GM23338 (cell line): ENCODE measurements at regions not wholly inside any gene's neighbourhood (a gene's known extent, or its start where the extent isn't known, plus 50 kb on each side); places are given as distances from the start of the nearest gene placed in this dataset.
A peak's percentile ranks its signal among the peaks of the same experiment; 100 is the strongest.

Experiments
- ATAC-seq: fragments of 200-7000 bp; cut with Tn5 transposase; 3 replicates; pipeline ENCODE4 v1.9.1; 2020
- DNase-seq: peaks from one replicate; pipeline ENCODE4 v3.0.0-alpha.2; 2015; ENCODE audit warnings: low spot score
- H2AFZ ChIP-seq: fragments of 200-600 bp; sonication (generic); 2 replicates; pipeline ENCODE4 v1.8.0; 2016; ENCODE audit warnings: antibody characterized with exemption, mild to moderate bottlenecking, moderate library complexity
- H3F3A ChIP-seq: fragments of 200-600 bp; sonication (generic); replicated peaks from 2 replicates; pipeline ENCODE4 v1.8.0; 2017; ENCODE audit warnings: antibody characterized with exemption, mixed run types, low read depth
- H3K27ac ChIP-seq: fragments of 200-600 bp; sonication (generic); 2 replicates; pipeline ENCODE4 v1.6.1; 2016; ENCODE audit warnings: low read depth
- H3K27me3 ChIP-seq: fragments of 200-600 bp; sonication (generic); 2 replicates; pipeline ENCODE4 v1.8.0; 2016; ENCODE audit warnings: mild to moderate bottlenecking, mixed run types, moderate library complexity; ENCODE audit not compliant: insufficient read depth
- H3K36me3 ChIP-seq: fragments of 200-600 bp; sonication (generic); 2 replicates; pipeline ENCODE4 v1.8.0; 2016; ENCODE audit warnings: mild to moderate bottlenecking; ENCODE audit not compliant: insufficient read depth
- H3K4me1 ChIP-seq: fragments of 200-600 bp; sonication (generic); 2 replicates; pipeline ENCODE4 v1.8.0; 2016; ENCODE audit warnings: mild to moderate bottlenecking, moderate library complexity; ENCODE audit not compliant: insufficient read depth
- H3K4me2 ChIP-seq: fragments of 200-600 bp; sonication (generic); 2 replicates; pipeline ENCODE4 v1.7.1; 2017; ENCODE audit warnings: mixed run types
- H3K4me3 ChIP-seq: fragments of 200-600 bp; sonication (generic); 2 replicates; pipeline ENCODE4 v1.6.1; 2016; ENCODE audit warnings: mixed run types
- H3K79me2 ChIP-seq: fragments of 200-600 bp; sonication (generic); replicated peaks from 2 replicates; pipeline ENCODE4 v1.8.0; 2017; ENCODE audit warnings: mild to moderate bottlenecking; ENCODE audit not compliant: insufficient read depth
- H3K9me2 ChIP-seq: fragments of 200-600 bp; sonication (generic); 2 replicates; pipeline ENCODE4 v1.8.0; 2017; ENCODE audit not compliant: insufficient read depth
- H4K20me1 ChIP-seq: fragments of 200-600 bp; sonication (generic); replicated peaks from 2 replicates; pipeline ENCODE4 v1.8.0; 2017; ENCODE audit warnings: mild to moderate bottlenecking; ENCODE audit not compliant: insufficient read depth
- H3K27ac Mint-ChIP-seq: 2 replicates; pipeline ENCODE4 v1.8.0; 2020; ENCODE audit warnings: inconsistent platforms, mild to moderate bottlenecking, moderate library complexity, mixed read lengths
- H3K27me3 Mint-ChIP-seq: 3 replicates; pipeline ENCODE4 v1.8.0; 2022; ENCODE audit warnings: low read depth, mild to moderate bottlenecking, moderate library complexity, mixed read lengths, inconsistent platforms; ENCODE audit not compliant: insufficient read depth, poor library complexity
- H3K36me3 Mint-ChIP-seq: 3 replicates; pipeline ENCODE4 v1.8.0; 2021; ENCODE audit warnings: low read depth, mild to moderate bottlenecking, inconsistent platforms, moderate library complexity, mixed read lengths
- H3K4me1 Mint-ChIP-seq: 3 replicates; pipeline ENCODE4 v1.8.0; 2020; ENCODE audit warnings: mild to moderate bottlenecking, inconsistent platforms, mixed read lengths
- H3K4me3 Mint-ChIP-seq: 3 replicates; pipeline ENCODE4 v1.8.0; 2021; ENCODE audit warnings: moderate library complexity, mild to moderate bottlenecking, inconsistent platforms, mixed read lengths
- H3K9me3 Mint-ChIP-seq: 3 replicates; pipeline ENCODE4 v1.8.0; 2020; ENCODE audit warnings: moderate library complexity, mild to moderate bottlenecking, inconsistent platforms, mixed read lengths
- CTCF ChIP-seq, 2 experiments: fragments of 200-600 bp in 1 of 2; sonication (generic) in 1 of 2; conservative IDR thresholded peaks; 2 replicates each; pipeline versions ENCODE4 v1.5.1 to v1.6.1; 2016 to 2017; ENCODE audit warnings: antibody characterized with exemption in 2 of 2, low read depth in 2 of 2, mild to moderate bottlenecking in 2 of 2, moderate library complexity in 1 of 2
- ETS1 ChIP-seq: IDR thresholded peaks from 2 replicates; pipeline ENCODE4 v1.6.1; 2016; ENCODE audit warnings: antibody characterized with exemption
- EZH2phosphoT487 ChIP-seq: fragments of 200-600 bp; sonication (generic); IDR thresholded peaks from one replicate; pipeline ENCODE4 v1.8.1; 2018; ENCODE audit warnings: antibody characterized with exemption; ENCODE audit not compliant: unreplicated experiment
- ZNF114 ChIP-seq: fragments of 250-450 bp; sonication (Bioruptor Pico); IDR thresholded peaks from 2 replicates; pipeline ENCODE4 v1.5.0; 2020; ENCODE audit warnings: mild to moderate bottlenecking, moderate library complexity
- TF ChIP-seq, protein P1 (sequence below): IDR thresholded peaks from one replicate; pipeline ENCODE4 v1.6.1; 2018; ENCODE audit warnings: antibody characterized with exemption; ENCODE audit not compliant: unreplicated experiment

DNA sequence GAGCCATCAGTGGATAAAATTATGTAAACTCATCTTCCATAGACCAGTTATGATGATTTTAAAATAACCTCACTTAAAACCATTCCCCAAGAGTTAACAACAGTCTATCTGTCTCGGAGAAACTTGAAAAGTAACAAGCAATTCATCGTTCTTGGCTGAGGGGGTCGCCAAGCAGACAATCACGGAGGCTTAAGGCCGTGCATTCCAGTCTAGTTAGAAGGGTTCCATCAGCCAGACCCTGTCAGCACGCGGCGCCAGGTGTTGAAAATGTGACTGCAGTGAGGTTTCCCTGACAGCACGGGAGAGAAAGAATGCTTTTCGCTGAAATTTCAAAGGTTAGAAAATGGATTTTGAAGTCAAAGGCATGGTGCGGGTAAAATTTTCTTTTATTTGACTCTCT, 1025.0 kb upstream of the CELF2 start:
- DNase-seq: peak; percentile 56
- TF ChIP-seq CTCF (conservative IDR thresholded peaks at IDR 0.05; ENCODE audit: low read depth in 2 of 2): peak; percentile 26 to 57; a peak in 3 of 4 replicates
- TF ChIP-seq, protein P1, sequence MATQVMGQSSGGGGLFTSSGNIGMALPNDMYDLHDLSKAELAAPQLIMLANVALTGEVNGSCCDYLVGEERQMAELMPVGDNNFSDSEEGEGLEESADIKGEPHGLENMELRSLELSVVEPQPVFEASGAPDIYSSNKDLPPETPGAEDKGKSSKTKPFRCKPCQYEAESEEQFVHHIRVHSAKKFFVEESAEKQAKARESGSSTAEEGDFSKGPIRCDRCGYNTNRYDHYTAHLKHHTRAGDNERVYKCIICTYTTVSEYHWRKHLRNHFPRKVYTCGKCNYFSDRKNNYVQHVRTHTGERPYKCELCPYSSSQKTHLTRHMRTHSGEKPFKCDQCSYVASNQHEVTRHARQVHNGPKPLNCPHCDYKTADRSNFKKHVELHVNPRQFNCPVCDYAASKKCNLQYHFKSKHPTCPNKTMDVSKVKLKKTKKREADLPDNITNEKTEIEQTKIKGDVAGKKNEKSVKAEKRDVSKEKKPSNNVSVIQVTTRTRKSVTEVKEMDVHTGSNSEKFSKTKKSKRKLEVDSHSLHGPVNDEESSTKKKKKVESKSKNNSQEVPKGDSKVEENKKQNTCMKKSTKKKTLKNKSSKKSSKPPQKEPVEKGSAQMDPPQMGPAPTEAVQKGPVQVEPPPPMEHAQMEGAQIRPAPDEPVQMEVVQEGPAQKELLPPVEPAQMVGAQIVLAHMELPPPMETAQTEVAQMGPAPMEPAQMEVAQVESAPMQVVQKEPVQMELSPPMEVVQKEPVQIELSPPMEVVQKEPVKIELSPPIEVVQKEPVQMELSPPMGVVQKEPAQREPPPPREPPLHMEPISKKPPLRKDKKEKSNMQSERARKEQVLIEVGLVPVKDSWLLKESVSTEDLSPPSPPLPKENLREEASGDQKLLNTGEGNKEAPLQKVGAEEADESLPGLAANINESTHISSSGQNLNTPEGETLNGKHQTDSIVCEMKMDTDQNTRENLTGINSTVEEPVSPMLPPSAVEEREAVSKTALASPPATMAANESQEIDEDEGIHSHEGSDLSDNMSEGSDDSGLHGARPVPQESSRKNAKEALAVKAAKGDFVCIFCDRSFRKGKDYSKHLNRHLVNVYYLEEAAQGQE: no peak
- no peaks in the 10 kb centered on the region for H3F3A ChIP-seq
- peaks cover 3% of the 10 kb centered on the region for H3K9me2 ChIP-seq
- no peak overlapping the region for H3K27ac Mint-ChIP-seq
- no peak overlapping the region for H3K4me3 ChIP-seq
- no peaks in the 10 kb centered on the region for H3K27me3 ChIP-seq
- no peak overlapping the region for H3K4me2 ChIP-seq
- peaks cover 7% of the 10 kb centered on the region; the same call in 2 of the 3 replicates for H3K4me1 Mint-ChIP-seq
- H3K36me3 Mint-ChIP-seq: no peaks in the 10 kb centered on the region
- H3K4me1 ChIP-seq: no peaks in the 10 kb centered on the region
- 0 out of 3 replicates have a peak, but pooled peaks cover under 1% of the 10 kb centered on the region for H3K9me3 Mint-ChIP-seq
- H3K4me3 Mint-ChIP-seq: no peak overlapping the region
- no peak overlapping the region for H3K27ac ChIP-seq
- H3K79me2 ChIP-seq: no peaks in the 10 kb centered on the region
- no peak overlapping the region for H2AFZ ChIP-seq
- peak; percentile 50 for ATAC-seq
- no peaks in the 10 kb centered on the region for H3K36me3 ChIP-seq
- H4K20me1 ChIP-seq: no peaks in the 10 kb centered on the region
- H3K27me3 Mint-ChIP-seq: no peaks in the 10 kb centered on the region

DNA sequence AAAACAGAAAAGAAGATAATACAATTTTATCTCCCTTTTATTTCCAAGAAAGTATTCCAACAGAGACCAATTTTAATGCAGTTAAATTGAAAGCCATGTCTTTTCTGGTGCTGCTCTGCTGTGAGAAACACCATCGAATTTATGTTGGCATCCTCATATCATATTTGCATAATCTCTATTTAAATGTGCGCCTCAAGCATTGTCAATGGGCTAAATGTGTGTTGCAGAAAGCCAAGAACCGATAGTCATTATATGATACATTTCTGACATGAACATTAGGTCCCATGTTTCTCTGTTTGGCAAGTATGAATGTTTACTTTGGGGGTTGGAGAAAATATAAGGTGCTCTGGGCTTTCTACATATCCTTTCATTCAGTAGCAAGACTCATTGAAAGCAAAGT, 1023.5 kb upstream of the CELF2 start:
- no peak overlapping the region for H3K4me3 ChIP-seq
- TF ChIP-seq CTCF (conservative IDR thresholded peaks at IDR 0.05; ENCODE audit: low read depth in 2 of 2) (no peak), ETS1 (no peak), EZH2phosphoT487 (no peak), ZNF114 (CRISPR knock-in tag) (no peak)
- TF ChIP-seq, protein P1: no peak
- peaks cover 4% of the 10 kb centered on the region for H3K9me2 ChIP-seq
- no peaks in the 10 kb centered on the region for H3K4me1 ChIP-seq
- no peaks in the 10 kb centered on the region for H3K27me3 ChIP-seq
- H3K36me3 ChIP-seq: no peaks in the 10 kb centered on the region
- no peaks in the 10 kb centered on the region for H3K9me3 Mint-ChIP-seq
- H4K20me1 ChIP-seq: no peaks in the 10 kb centered on the region
- H3K4me1 Mint-ChIP-seq: peaks cover 7% of the 10 kb centered on the region; the same call in 2 of the 3 replicates
- no peaks in the 10 kb centered on the region for H3K79me2 ChIP-seq
- H2AFZ ChIP-seq: no peak overlapping the region
- H3F3A ChIP-seq: no peaks in the 10 kb centered on the region
- H3K27ac Mint-ChIP-seq: no peak overlapping the region
- no peak for ATAC-seq
- DNase-seq: no peak
- no peaks in the 10 kb centered on the region for H3K27me3 Mint-ChIP-seq
- no peaks in the 10 kb centered on the region for H3K36me3 Mint-ChIP-seq
- H3K4me2 ChIP-seq: no peak overlapping the region
- no peak overlapping the region for H3K4me3 Mint-ChIP-seq
- H3K27ac ChIP-seq: no peak overlapping the region
